ENCODE measurements at regions not wholly inside any gene's neighbourhood (a gene's known extent, or its start where the extent isn't known, plus 50 kb on each side); places are given as distances from the start of the nearest gene placed in this dataset.
"Not testable (repeated sequence)": the region's sequence is repeated elsewhere in the genome, so short reads cannot be mapped to it uniquely, and the experiment has no call there.

GRCh38 chr10:6795541-6795940 lies 215.5 kb upstream of the PRKCQ start:
- no peak overlapping the region for H3K4me3 ChIP-seq (ENCODE audit: low read depth, low read length)
- TF ChIP-seq CTCF (conservative IDR thresholded peaks at IDR 0.05; ENCODE audit: low read depth, low read length): no peak
- no peak for DNase-seq (ENCODE audit: low read depth)

GRCh38 chr10:6794841-6795240 lies 214.8 kb upstream of the PRKCQ start:
- H3K4me3 ChIP-seq (ENCODE audit: low read depth, low read length); DNase-seq (ENCODE audit: low read depth): not testable (repeated sequence)

- TF ChIP-seq CTCF (conservative IDR thresholded peaks at IDR 0.05; ENCODE audit: low read depth, low read length): no peak
- DNase-seq (ENCODE audit: low read depth): no peak
- no peak overlapping the region for H3K4me3 ChIP-seq (ENCODE audit: low read depth, low read length)
Observed at GRCh38 chr10:6794441-6794840, 214.4 kb upstream of the PRKCQ start.

- no peak overlapping the region for H3K4me3 ChIP-seq (ENCODE audit: low read depth, low read length)
- DNase-seq (ENCODE audit: low read depth): no peak
- no peak for TF ChIP-seq CTCF (conservative IDR thresholded peaks at IDR 0.05; ENCODE audit: low read depth, low read length)
Observed at GRCh38 chr10:6788731-6789130, 208.7 kb upstream of the PRKCQ start.

- no peak overlapping the region for H3K4me3 ChIP-seq (ENCODE audit: low read depth, low read length)
- DNase-seq (ENCODE audit: low read depth): no peak
- TF ChIP-seq CTCF (conservative IDR thresholded peaks at IDR 0.05; ENCODE audit: low read depth, low read length): no peak
Observed at GRCh38 chr10:6788231-6788630, 208.2 kb upstream of the PRKCQ start.

- TF ChIP-seq CTCF (conservative IDR thresholded peaks at IDR 0.05; ENCODE audit: low read depth, low read length): no peak
Observed at GRCh38 chr10:6787718-6788117, 207.6 kb upstream of the PRKCQ start.

GRCh38 chr10:6787091-6787490 lies 207.0 kb upstream of the PRKCQ start:
- TF ChIP-seq CTCF (conservative IDR thresholded peaks at IDR 0.05; ENCODE audit: low read depth, low read length): no peak
- H3K4me3 ChIP-seq (ENCODE audit: low read depth, low read length): no peak overlapping the region
- no peak for DNase-seq (ENCODE audit: low read depth)

More at GRCh38 chr10:6787718-6788117, 207.6 kb upstream of the PRKCQ start:
- no peak overlapping the region for H3K4me3 ChIP-seq (ENCODE audit: low read depth, low read length)
- DNase-seq (ENCODE audit: low read depth): no peak

- no peak overlapping the region for H3K4me3 ChIP-seq (ENCODE audit: low read depth, low read length)
- peak; percentile 63 for TF ChIP-seq CTCF (conservative IDR thresholded peaks at IDR 0.05; ENCODE audit: low read depth, low read length)
- peak; percentile 44 for DNase-seq (ENCODE audit: low read depth)
Observed at GRCh38 chr10:6786579-6787031, 206.5 kb upstream of the PRKCQ start.

GRCh38 chr10:6784429-6784828 lies 204.4 kb upstream of the PRKCQ start:
- H3K4me3 ChIP-seq (ENCODE audit: low read depth, low read length); DNase-seq (ENCODE audit: low read depth): not testable (repeated sequence)
